T-cell (primary cell): ENCODE measurements at regions not wholly inside any gene's neighbourhood (a gene's known extent, or its start where the extent isn't known, plus 50 kb on each side); places are given as distances from the start of the nearest gene placed in this dataset.

Experiments
- ATAC-seq, 4 experiments: fragments of 200-7000 bp in 3 of 4; fragments of 150-1000 bp in 1 of 4; cut with Tn5 transposase; replicated peaks in 1 of 4; 1 replicate in 3 of 4; 2 replicates in 1 of 4; pipeline ENCODE4 v1.10.0; 2021; ENCODE audit warnings: moderate library complexity in 3 of 4, mild to moderate bottlenecking in 2 of 4, moderate number of reproducible peaks in 1 of 4
- CTCF ChIA-PET, 2 donors: fragments of 300-600 bp; sonication (Branson Sonifier 250); formaldehyde crosslinking; loops; one replicate each; lab custom pipeline; 2022; ENCODE audit warnings: antibody characterized with exemption in 2 of 2; lab: Charles Lee
- POLR2A ChIA-PET, 2 donors: fragments of 300-600 bp; sonication (Branson Sonifier 250); formaldehyde crosslinking; loops; one replicate each; lab custom pipeline; 2022; ENCODE audit warnings: antibody characterized with exemption in 2 of 2; lab: Charles Lee
- DNase-seq, 35 experiments: peaks; one replicate each; pipeline versions ENCODE4 v3.0.0 to v3.0.0-alpha.2; 2013 to 2023
- H3K27ac ChIP-seq: one replicate; pipeline ENCODE4 v1.5.1; 2013; ENCODE audit warnings: low read length
- H3K27me3 ChIP-seq, 2 experiments: replicated peaks in 1 of 2; 1 replicate in 1 of 2; 2 replicates in 1 of 2; pipeline versions ENCODE4 v1.6.1 to v1.7.0; 2013; ENCODE audit warnings: low read length in 1 of 2, mixed read lengths in 1 of 2; ENCODE audit not compliant: control insufficient read depth in 2 of 2, insufficient read depth in 2 of 2; ENCODE audit errors: extremely low read depth in 1 of 2
- H3K36me3 ChIP-seq, 2 donors: 1 replicate in 1 of 2; 2 replicates in 1 of 2; pipeline versions ENCODE4 v1.6.1 to v1.7.0; 2013; ENCODE audit warnings: low read length in 1 of 2; ENCODE audit not compliant: control insufficient read depth in 2 of 2, insufficient read depth in 1 of 2; ENCODE audit errors: extremely low read depth in 1 of 2
- H3K4me1 ChIP-seq, 2 experiments: 1 replicate in 1 of 2; 2 replicates in 1 of 2; pipeline versions ENCODE4 v1.6.1 to v1.7.0; 2013; ENCODE audit warnings: low read length in 2 of 2, mixed read lengths in 1 of 2; ENCODE audit not compliant: insufficient read depth in 2 of 2, control insufficient read depth in 1 of 2; ENCODE audit errors: extremely low read depth in 1 of 2
- H3K4me3 ChIP-seq, 2 donors: 1 replicate in 1 of 2; 2 replicates in 1 of 2; pipeline versions ENCODE4 v1.5.1 to v1.7.0; 2013; ENCODE audit warnings: mild to moderate bottlenecking in 2 of 2, low read length in 1 of 2, moderate library complexity in 1 of 2; ENCODE audit not compliant: control insufficient read depth in 1 of 2; ENCODE audit errors: extremely low read depth in 1 of 2
- H3K9me3 ChIP-seq: 2 replicates; pipeline ENCODE4 v1.7.0; 2013
- H3K27ac Mint-ChIP-seq, 2 donors: one replicate each; pipeline ENCODE4 v1.8.0; 2020 to 2021; ENCODE audit warnings: mild to moderate bottlenecking in 2 of 2, mixed read lengths in 2 of 2
- H3K27me3 Mint-ChIP-seq, 2 donors: one replicate each; pipeline ENCODE4 v1.8.0; 2021 to 2022; ENCODE audit warnings: mixed read lengths in 2 of 2
- H3K36me3 Mint-ChIP-seq: one replicate; pipeline ENCODE4 v1.8.0; 2021; ENCODE audit warnings: mixed read lengths
- H3K4me1 Mint-ChIP-seq, 3 donors: one replicate each; pipeline ENCODE4 v1.8.0; 2020 to 2022; ENCODE audit warnings: mixed read lengths in 3 of 3, mild to moderate bottlenecking in 1 of 3
- H3K4me3 Mint-ChIP-seq, 3 donors: one replicate each; pipeline ENCODE4 v1.8.0; 2020 to 2022; ENCODE audit warnings: mild to moderate bottlenecking in 3 of 3, mixed read lengths in 3 of 3, moderate library complexity in 3 of 3
- H3K9me3 Mint-ChIP-seq, 3 donors: one replicate each; pipeline ENCODE4 v1.8.0; 2020 to 2022; ENCODE audit warnings: mixed read lengths in 3 of 3
- WGBS: methylation state at CpG from one replicate; pipeline ENCODE4 v1.1.5; 2013; ENCODE audit warnings: missing lambda C conversion rate; ENCODE audit not compliant: insufficient coverage; 5-methylcytosine and 5-hydroxymethylcytosine counted together

GRCh38 chr12:28827861-28828260, 321.2 kb upstream of the FAR2 start:
- WGBS = 0% methylated on average over 1 of the region's 3 CpGs
- Histone ChIP-seq H3K36me3 (no peaks in the 10 kb centered on the region), H3K27ac (no peak overlapping the region), H3K27me3 (no peaks in the 10 kb centered on the region), H3K9me3 (no peaks in the 10 kb centered on the region), H3K4me1 (no peaks in the 10 kb centered on the region), H3K4me3 (no peak overlapping the region)
- Mint-ChIP-seq H3K4me3 (no peak overlapping the region), H3K9me3 (no peaks in the 10 kb centered on the region), H3K36me3 (no peaks in the 10 kb centered on the region), H3K4me1 (no peaks in the 10 kb centered on the region), H3K27ac (no peak overlapping the region), H3K27me3 (peaks cover 0 to 3% of the 10 kb centered on the region in 2 donors)
- ATAC-seq (no peak), DNase-seq (no peak)
- ChIA-PET CTCF (no interaction called here), POLR2A (no interaction called here)

- POLR2A ChIA-PET = no interaction called here
- Histone ChIP-seq H3K36me3 (no peaks in the 10 kb centered on the region), H3K9me3 (no peaks in the 10 kb centered on the region), H3K4me1 (no peaks in the 10 kb centered on the region), H3K27ac (no peak overlapping the region), H3K27me3 (no peaks in the 10 kb centered on the region), H3K4me3 (no peak overlapping the region)
- Mint-ChIP-seq H3K27ac (no peak overlapping the region), H3K4me3 (no peak overlapping the region), H3K9me3 (peaks cover 0 to 4% (median 2%) of the 10 kb centered on the region in 3 donors), H3K4me1 (no peaks in the 10 kb centered on the region), H3K27me3 (peaks cover 0 to 3% of the 10 kb centered on the region in 2 donors), H3K36me3 (no peaks in the 10 kb centered on the region)
- DNase-seq (no peak), ATAC-seq (no peak)
- 67% methylated on average over 1 of the region's 2 CpGs for WGBS
- CTCF ChIA-PET = no interaction called here
Measured at GRCh38 chr12:28828318-28828717, 320.8 kb upstream of the FAR2 start.

DNA sequence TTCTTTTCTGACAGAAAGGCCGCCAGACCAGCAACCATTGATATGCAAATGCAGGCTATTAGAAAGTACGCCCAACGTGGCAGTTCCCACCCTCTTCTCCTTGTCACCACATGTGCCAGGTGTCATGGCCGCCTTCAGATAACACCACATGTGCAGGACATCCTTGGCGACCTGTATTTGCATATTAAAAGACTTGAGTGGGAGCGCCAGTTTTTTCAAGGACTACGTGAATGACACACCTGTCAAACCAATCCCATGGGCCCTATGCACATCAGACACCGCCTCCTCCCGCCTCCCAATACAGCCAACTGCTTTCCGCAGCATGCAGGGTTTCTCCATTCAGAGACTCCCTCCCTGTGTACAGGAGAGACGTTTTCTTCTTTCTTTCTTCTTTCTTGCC, 318.6 kb upstream of the FAR2 start:
- H3K4me3 ChIP-seq = no peak overlapping the region
- peaks cover 0 to 3% of the 10 kb centered on the region in 2 donors for H3K27me3 Mint-ChIP-seq
- no peaks in the 10 kb centered on the region for H3K36me3 Mint-ChIP-seq
- no peak overlapping the region for H3K27ac Mint-ChIP-seq
- 73% methylated on average over 11 of the region's 11 CpGs for WGBS
- ATAC-seq = no peak
- ChIA-PET CTCF (no interaction called here), POLR2A (no interaction called here)
- H3K9me3 ChIP-seq = no peaks in the 10 kb centered on the region
- no peak overlapping the region for H3K4me3 Mint-ChIP-seq
- no peaks in the 10 kb centered on the region for H3K27me3 ChIP-seq
- no peaks in the 10 kb centered on the region for H3K4me1 Mint-ChIP-seq
- H3K9me3 Mint-ChIP-seq = peaks cover 4 to 12% (median 10%) of the 10 kb centered on the region in 3 donors
- no peak overlapping the region for H3K27ac ChIP-seq
- no peaks in the 10 kb centered on the region for H3K36me3 ChIP-seq
- no peaks in the 10 kb centered on the region for H3K4me1 ChIP-seq
- no peak for DNase-seq

DNA sequence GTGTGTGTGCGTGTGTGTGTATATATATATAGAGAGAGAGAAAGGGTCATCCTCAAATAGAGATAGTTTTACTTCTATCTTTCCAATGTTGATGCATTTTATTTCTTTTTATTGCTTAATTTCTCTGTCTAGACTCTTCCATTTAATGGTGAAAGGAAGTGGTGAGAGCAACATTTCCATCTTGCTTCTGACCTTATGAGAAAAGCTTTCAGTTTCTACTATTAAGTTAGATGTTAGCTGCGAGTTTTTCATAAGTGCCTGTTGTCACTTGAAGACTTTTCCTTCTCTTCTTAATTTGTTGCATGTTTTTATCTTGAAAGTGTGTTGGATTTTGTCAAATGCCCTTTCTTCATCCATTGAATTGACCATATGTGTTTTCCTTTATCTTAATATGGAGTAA, 304.4 kb upstream of the FAR2 start:
- H3K36me3 ChIP-seq = no peaks in the 10 kb centered on the region
- no peak overlapping the region for H3K4me3 Mint-ChIP-seq
- H3K27ac Mint-ChIP-seq = no peak overlapping the region
- H3K9me3 Mint-ChIP-seq = peaks cover 0 to 4% (median 0%) of the 10 kb centered on the region in 3 donors
- H3K36me3 Mint-ChIP-seq = no peaks in the 10 kb centered on the region
- no peak for DNase-seq
- H3K4me1 ChIP-seq = no peaks in the 10 kb centered on the region
- no CpG with 5 or more reads among the region's 2 CpGs for WGBS
- H3K27me3 ChIP-seq = peaks cover 0 to 2% of the 10 kb centered on the region in 2 experiments
- no peaks in the 10 kb centered on the region for H3K27me3 Mint-ChIP-seq
- no peak overlapping the region for H3K27ac ChIP-seq
- ChIA-PET CTCF (no interaction called here), POLR2A (interaction anchor here in 1 of 2 donors (0.6 kb wide), 1 partner anchor 21 kb away, joined by 3 read pairs; no protein-coding TSS in a partner anchor)
- no peak for ATAC-seq
- no peak overlapping the region for H3K4me3 ChIP-seq
- no peaks in the 10 kb centered on the region for H3K4me1 Mint-ChIP-seq
- H3K9me3 ChIP-seq = no peaks in the 10 kb centered on the region

DNA sequence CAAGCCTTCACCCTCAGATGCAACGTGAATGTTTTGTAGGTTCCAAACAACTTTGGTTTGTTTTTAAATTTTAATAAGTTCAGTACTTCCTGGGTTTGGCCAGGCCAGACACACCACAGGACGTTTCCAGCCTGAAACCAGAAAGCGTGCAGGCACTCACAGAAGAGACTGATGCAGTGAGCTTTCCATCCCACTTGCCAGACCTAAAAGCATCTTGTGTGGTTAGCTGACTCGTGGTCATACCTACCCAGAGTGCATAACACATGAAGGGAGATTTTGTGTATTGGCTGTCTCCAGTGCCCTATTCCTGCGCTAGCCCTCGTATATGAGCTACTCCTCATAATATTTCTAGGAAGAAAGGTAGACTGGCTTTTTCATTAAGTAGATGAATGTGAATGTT, 297.3 kb upstream of the FAR2 start:
- H3K27ac ChIP-seq = no peak overlapping the region
- DNase-seq (no peak), ATAC-seq (no peak)
- WGBS = 63% methylated on average over 3 of the region's 6 CpGs
- no peaks in the 10 kb centered on the region for H3K27me3 ChIP-seq
- no peaks in the 10 kb centered on the region for H3K27me3 Mint-ChIP-seq
- H3K9me3 Mint-ChIP-seq = no peaks in the 10 kb centered on the region
- H3K4me1 Mint-ChIP-seq = no peaks in the 10 kb centered on the region
- H3K4me3 ChIP-seq = no peak overlapping the region
- H3K36me3 Mint-ChIP-seq = no peaks in the 10 kb centered on the region
- ChIA-PET POLR2A (no interaction called here), CTCF (no interaction called here)
- H3K4me3 Mint-ChIP-seq = no peak overlapping the region
- H3K9me3 ChIP-seq = no peaks in the 10 kb centered on the region
- H3K36me3 ChIP-seq = no peaks in the 10 kb centered on the region
- H3K27ac Mint-ChIP-seq = no peak overlapping the region
- no peaks in the 10 kb centered on the region for H3K4me1 ChIP-seq

DNA sequence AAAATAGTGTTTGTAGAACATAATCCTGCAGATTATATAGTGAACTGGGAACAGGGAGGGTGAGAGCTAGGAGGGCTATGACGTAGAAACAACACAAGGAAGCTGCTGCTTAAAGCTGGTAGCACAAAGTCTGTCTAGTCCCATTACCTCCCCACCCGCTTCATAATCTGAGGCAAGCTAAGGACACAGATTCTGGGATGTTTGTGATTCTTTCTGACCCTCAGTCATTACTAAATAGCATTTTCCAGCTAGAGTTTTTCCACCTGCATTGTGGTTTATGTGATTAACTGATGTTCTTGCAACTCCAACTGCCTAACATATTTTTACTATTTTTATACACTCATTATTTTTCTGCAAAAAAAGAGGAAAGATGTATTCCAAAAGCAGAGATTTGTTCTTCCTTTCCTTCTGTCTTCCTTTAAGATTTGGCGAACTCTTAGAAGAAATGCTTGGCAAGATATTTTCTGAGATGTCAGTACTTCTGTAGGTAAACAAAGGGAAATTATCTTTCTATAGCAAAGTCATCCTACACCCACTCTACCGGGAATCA, 293.2 kb upstream of the FAR2 start:
- H3K27me3 ChIP-seq = no peaks in the 10 kb centered on the region
- H3K27ac ChIP-seq = no peak overlapping the region
- ATAC-seq (no peak), DNase-seq (no peak)
- Mint-ChIP-seq H3K4me1 (no peaks in the 10 kb centered on the region), H3K4me3 (no peak overlapping the region), H3K9me3 (no peaks in the 10 kb centered on the region), H3K27me3 (peaks cover 0 to 4% of the 10 kb centered on the region in 2 donors), H3K36me3 (no peaks in the 10 kb centered on the region), H3K27ac (no peak overlapping the region)
- H3K4me1 ChIP-seq = no peaks in the 10 kb centered on the region
- H3K9me3 ChIP-seq = no peaks in the 10 kb centered on the region
- WGBS = no CpG with 5 or more reads among the region's 4 CpGs
- ChIA-PET POLR2A (no interaction called here), CTCF (no interaction called here)
- H3K36me3 ChIP-seq = no peaks in the 10 kb centered on the region
- H3K4me3 ChIP-seq = no peak overlapping the region

- Mint-ChIP-seq H3K36me3 (no peaks in the 10 kb centered on the region), H3K9me3 (no peaks in the 10 kb centered on the region), H3K4me3 (no peak overlapping the region), H3K27ac (no peak overlapping the region), H3K4me1 (no peaks in the 10 kb centered on the region), H3K27me3 (peaks cover 0 to 4% of the 10 kb centered on the region in 2 donors)
- no peaks in the 10 kb centered on the region for H3K4me1 ChIP-seq
- CTCF ChIA-PET = no interaction called here
- no peaks in the 10 kb centered on the region for H3K36me3 ChIP-seq
- no peak overlapping the region for H3K4me3 ChIP-seq
- no peaks in the 10 kb centered on the region for H3K9me3 ChIP-seq
- ATAC-seq (no peak), DNase-seq (no peak)
- H3K27me3 ChIP-seq = no peaks in the 10 kb centered on the region
- H3K27ac ChIP-seq = no peak overlapping the region
- POLR2A ChIA-PET = no interaction called here
Measured at GRCh38 chr12:28857369-28857768, 291.7 kb upstream of the FAR2 start.
